H1 (cell line): ENCODE measurements at regions not wholly inside any gene's neighbourhood (a gene's known extent, or its start where the extent isn't known, plus 50 kb on each side); places are given as distances from the start of the nearest gene placed in this dataset.
A peak's percentile ranks its signal among the peaks of the same experiment; 100 is the strongest.

Experiments
- CTCF ChIA-PET: fragments of 300-600 bp; sonication (Branson Sonifier 250); formaldehyde crosslinking; loops from one replicate; lab custom pipeline; 2021; ENCODE audit not compliant: partially characterized antibody; lab: Charles Lee
- POLR2A ChIA-PET: fragments of 300-600 bp; sonication (Branson Sonifier 250); formaldehyde crosslinking; loops from one replicate; lab custom pipeline; 2021; ENCODE audit warnings: inconsistent platforms; ENCODE audit not compliant: partially characterized antibody; lab: Charles Lee
- DNase-seq, 2 experiments: peaks; one replicate each; pipeline versions ENCODE4 v3.0.0 to v3.0.0-alpha.2; 2010 to 2022; ENCODE audit warnings: low spot score in 2 of 2, low read depth in 1 of 2, mixed read lengths in 1 of 2
- FAIRE-seq: peaks from 2 replicates; lab custom pipeline; 2011; peaks lifted over from hg19 to GRCh38; lab: Jason Lieb, UNC
- H2AFZ ChIP-seq: 2 replicates; pipeline ENCODE4 v1.8.1; 2012; ENCODE audit warnings: low read length, inconsistent platforms
- H2AK5ac ChIP-seq: 2 replicates; pipeline ENCODE4 v1.6.1; 2013; ENCODE audit warnings: low read depth, low read length
- H2BK120ac ChIP-seq: replicated peaks from 2 replicates; pipeline ENCODE3; 2013; ENCODE audit warnings: low read depth, low read length, inconsistent platforms
- H2BK12ac ChIP-seq: 2 replicates; pipeline ENCODE4 v1.6.1; 2013; ENCODE audit warnings: low read depth, low read length
- H2BK15ac ChIP-seq: 2 replicates; pipeline ENCODE4 v1.6.1; 2013; ENCODE audit warnings: low read length
- H2BK20ac ChIP-seq: 2 replicates; pipeline ENCODE4 v1.6.1; 2013; ENCODE audit warnings: low read length
- H2BK5ac ChIP-seq: 2 replicates; pipeline ENCODE4 v1.6.1; 2013; ENCODE audit warnings: low read depth, low read length
- H3K14ac ChIP-seq: 2 replicates; pipeline ENCODE4 v1.6.1; 2013; ENCODE audit warnings: inconsistent platforms; ENCODE audit not compliant: insufficient read length
- H3K18ac ChIP-seq: 2 replicates; pipeline ENCODE4 v1.6.1; 2013; ENCODE audit warnings: low read length; ENCODE audit errors: extremely low read depth
- H3K23ac ChIP-seq: 2 replicates; pipeline ENCODE4 v1.6.1; 2013; ENCODE audit warnings: inconsistent platforms; ENCODE audit not compliant: insufficient read length
- H3K23me2 ChIP-seq: 2 replicates; pipeline ENCODE4 v1.6.1; 2013; ENCODE audit warnings: low read depth, low read length
- H3K27ac ChIP-seq: 2 replicates; pipeline ENCODE4 v1.6.1; 2011; ENCODE audit warnings: low read depth, low read length, inconsistent platforms
- H3K27me3 ChIP-seq, 4 experiments: replicated peaks in 1 of 4; 1 replicate in 1 of 4; 2 replicates in 3 of 4; pipeline versions ENCODE4 v1.6.1 to v1.8.1; 2011 to 2013; ENCODE audit warnings: low read length in 3 of 4, mild to moderate bottlenecking in 3 of 4, inconsistent platforms in 2 of 4, mixed read lengths in 2 of 4, moderate library complexity in 1 of 4; ENCODE audit not compliant: control insufficient read depth in 3 of 4, insufficient read depth in 3 of 4; ENCODE audit errors: extremely low read depth in 1 of 4
- H3K36me3 ChIP-seq, 4 experiments: 2 replicates each; pipeline versions ENCODE4 v1.6.1 to v1.8.1; 2011 to 2013; ENCODE audit warnings: mild to moderate bottlenecking in 4 of 4, low read length in 3 of 4, moderate library complexity in 2 of 4, control low read depth in 1 of 4, inconsistent platforms in 1 of 4; ENCODE audit not compliant: insufficient read depth in 4 of 4, control insufficient read depth in 2 of 4
- H3K4ac ChIP-seq: replicated peaks from 2 replicates; pipeline ENCODE3; 2013; ENCODE audit warnings: low read length, low read depth, mixed read lengths, inconsistent platforms; ENCODE audit not compliant: insufficient read length
- H3K4me1 ChIP-seq, 4 experiments: replicated peaks in 1 of 4; 1 replicate in 1 of 4; 2 replicates in 3 of 4; pipeline versions ENCODE4 v1.6.1 to v1.8.1; 2011 to 2013; ENCODE audit warnings: low read length in 3 of 4, inconsistent platforms in 2 of 4, mixed read lengths in 1 of 4; ENCODE audit not compliant: insufficient read depth in 4 of 4, control insufficient read depth in 3 of 4
- H3K4me2 ChIP-seq, 2 experiments: 2 replicates each; pipeline versions ENCODE4 v1.6.1 to v1.8.1; 2011 to 2013; ENCODE audit warnings: low read depth in 2 of 2, low read length in 2 of 2, control low read depth in 1 of 2, inconsistent platforms in 1 of 2, mild to moderate bottlenecking in 1 of 2; ENCODE audit not compliant: insufficient read depth in 1 of 2
- H3K4me3 ChIP-seq, 4 experiments: fragments of 200-600, 300-600 bp in 1 of 4; sonication (generic), shearing (Covaris generic), sonication (Bioruptor Twin) in 1 of 4; 2 replicates each; pipeline versions ENCODE4 v1.5.1 to v1.8.1; 2011 to 2016; ENCODE audit warnings: low read length in 4 of 4, low read depth in 3 of 4, control low read depth in 2 of 4, inconsistent platforms in 2 of 4, mild to moderate bottlenecking in 2 of 4, mixed read lengths in 1 of 4, moderate library complexity in 1 of 4; ENCODE audit not compliant: insufficient read depth in 2 of 4; ENCODE audit errors: extremely low read depth in 1 of 4
- H3K56ac ChIP-seq: replicated peaks from 2 replicates; pipeline ENCODE3; 2013; ENCODE audit warnings: low read depth, mild to moderate bottlenecking, mixed read lengths, low read length, inconsistent platforms; ENCODE audit not compliant: insufficient read length
- H3K79me1 ChIP-seq: 2 replicates; pipeline ENCODE4 v1.6.1; 2013; ENCODE audit warnings: low read depth, low read length, control low read depth
- H3K79me2 ChIP-seq, 2 experiments: 2 replicates each; pipeline versions ENCODE4 v1.6.1 to v1.8.1; 2012 to 2013; ENCODE audit warnings: low read length in 2 of 2, mild to moderate bottlenecking in 2 of 2, inconsistent platforms in 1 of 2; ENCODE audit not compliant: insufficient read depth in 2 of 2, control insufficient read depth in 1 of 2
- H3K9ac ChIP-seq, 4 experiments: replicated peaks in 1 of 4; 1 replicate in 1 of 4; 2 replicates in 3 of 4; pipeline versions ENCODE4 v1.6.1 to v1.8.1; 2011 to 2013; ENCODE audit warnings: low read depth in 3 of 4, low read length in 3 of 4, control low read depth in 2 of 4, mild to moderate bottlenecking in 2 of 4, moderate library complexity in 2 of 4, inconsistent platforms in 1 of 4; ENCODE audit errors: extremely low read depth in 1 of 4
- H3K9me3 ChIP-seq, 2 experiments: 2 replicates each; pipeline versions ENCODE4 v1.6.1 to v1.8.1; 2012 to 2013; ENCODE audit warnings: mild to moderate bottlenecking in 2 of 2, moderate library complexity in 2 of 2, control low read depth in 1 of 2, inconsistent platforms in 1 of 2, low read depth in 1 of 2, low read length in 1 of 2, mixed read lengths in 1 of 2; ENCODE audit not compliant: insufficient read depth in 2 of 2
- H4K20me1 ChIP-seq, 2 experiments: replicated peaks in 1 of 2; 2 replicates each; pipeline versions ENCODE3 to v1.8.1; 2011 to 2013; ENCODE audit warnings: inconsistent platforms in 2 of 2, low read length in 2 of 2, mild to moderate bottlenecking in 1 of 2; ENCODE audit not compliant: insufficient read depth in 2 of 2, control insufficient read depth in 1 of 2
- H4K5ac ChIP-seq: 2 replicates; pipeline ENCODE4 v1.6.1; 2013; ENCODE audit warnings: low read length, low read depth, mixed read lengths, inconsistent platforms; ENCODE audit not compliant: insufficient read length
- H4K8ac ChIP-seq: 2 replicates; pipeline ENCODE4 v1.8.0; 2013; ENCODE audit warnings: mild to moderate bottlenecking, moderate library complexity, low read length, inconsistent platforms; ENCODE audit not compliant: insufficient read depth; ENCODE audit errors: extremely low read depth
- H4K91ac ChIP-seq: replicated peaks from 2 replicates; pipeline ENCODE3; 2013; ENCODE audit warnings: low read length, mixed read lengths, inconsistent platforms; ENCODE audit not compliant: insufficient read length
- CBX8 ChIP-seq: fragments of 300-800, 300-1000 bp; sonication (generic); IDR thresholded peaks from 2 replicates; pipeline ENCODE4 v1.7.1; 2016; ENCODE audit warnings: low read depth, low read length, borderline replicate concordance
- EP300 ChIP-seq, 2 experiments: IDR thresholded peaks; 1 replicate in 1 of 2; 2 replicates in 1 of 2; pipeline ENCODE4 v1.6.1; 2011 to 2012; ENCODE audit warnings: low read depth in 2 of 2, low read length in 2 of 2, mild to moderate bottlenecking in 2 of 2, borderline replicate concordance in 1 of 2, inconsistent platforms in 1 of 2, moderate library complexity in 1 of 2
- GTF2F1 ChIP-seq: IDR thresholded peaks from 2 replicates; pipeline ENCODE4 v1.6.1; 2012; ENCODE audit warnings: low read depth, low read length, improper control_type of control experiment, borderline replicate concordance
- HDAC2 ChIP-seq, 2 experiments: fragments of 300-600 bp in 1 of 2; sonication (generic) in 1 of 2; IDR thresholded peaks; 2 replicates each; pipeline ENCODE4 v1.6.1; 2011 to 2012; ENCODE audit warnings: low read depth in 2 of 2, low read length in 2 of 2, mild to moderate bottlenecking in 2 of 2, moderate library complexity in 2 of 2, borderline replicate concordance in 1 of 2, inconsistent platforms in 1 of 2
- POU5F1 ChIP-seq: IDR thresholded peaks from 2 replicates; pipeline ENCODE4 v1.6.1; 2011; ENCODE audit warnings: low read depth, mild to moderate bottlenecking, low read length, moderate library complexity
- SP4 ChIP-seq: IDR thresholded peaks from 2 replicates; pipeline ENCODE4 v1.6.1; 2012; ENCODE audit warnings: low read length, inconsistent platforms
- WGBS, 2 experiments: shearing (Covaris generic) in 1 of 2; methylation state at CpG; one replicate each; pipeline versions ENCODE4 v1.1.6 to v1.1.7; 2013 to 2015; ENCODE audit warnings: low lambda C conversion rate in 2 of 2, mixed read lengths in 2 of 2, inconsistent platforms in 1 of 2, low coverage in 1 of 2, missing lambda C conversion rate in 1 of 2; ENCODE audit not compliant: insufficient replicate concordance in 2 of 2, insufficient coverage in 1 of 2, insufficient read length in 1 of 2; ENCODE audit errors: extremely low coverage in 1 of 2, missing lambda C conversion rate in 1 of 2; 5-methylcytosine and 5-hydroxymethylcytosine counted together
- TF ChIP-seq, protein P1 (sequence below): IDR thresholded peaks from 2 replicates; pipeline ENCODE4 v1.6.1; 2012; ENCODE audit warnings: inconsistent platforms

GRCh38 chr11:94672636-94673035, 95.5 kb upstream of the AMOTL1 start:
- Histone ChIP-seq H3K56ac (no peak overlapping the region), H2BK5ac (no peak overlapping the region), H3K4me1 (peaks cover 0 to 8% (median 0%) of the 10 kb centered on the region in 4 experiments; a peak in 1 of 7 replicates), H4K91ac (no peak overlapping the region), H3K79me2 (no peaks in the 10 kb centered on the region), H2AFZ (no peak overlapping the region), H3K18ac (no peak overlapping the region), H3K23me2 (no peaks in the 10 kb centered on the region), H3K9ac (no peak overlapping the region), H2BK120ac (no peak overlapping the region), H2BK20ac (no peak overlapping the region), H3K79me1 (no peaks in the 10 kb centered on the region), H2BK12ac (no peak overlapping the region; the same call in 1 of the 2 replicates), H3K4me3 (no peak overlapping the region), H3K4ac (no peak overlapping the region), H3K27ac (no peak overlapping the region), H3K23ac (no peak overlapping the region), H2AK5ac (no peak overlapping the region), H3K9me3 (no peaks in the 10 kb centered on the region), H3K4me2 (no peak overlapping the region), H2BK15ac (no peak overlapping the region), H4K20me1 (no peaks in the 10 kb centered on the region), H3K27me3 (no peaks in the 10 kb centered on the region), H4K8ac (no peak overlapping the region), H3K36me3 (no peaks in the 10 kb centered on the region), H3K14ac (no peak overlapping the region), H4K5ac (no peak overlapping the region)
- TF ChIP-seq GTF2F1 (no peak), CBX8 (no peak), HDAC2 (IDR thresholded peaks at IDR 0.05; ENCODE audit: borderline replicate concordance in 1 of 2, low read depth in 2 of 2, low read length in 2 of 2) (no peak), EP300 (IDR thresholded peaks at IDR 0.05; ENCODE audit: borderline replicate concordance in 1 of 2, low read depth in 2 of 2, low read length in 2 of 2) (no peak), SP4 (no peak), POU5F1 (no peak)
- TF ChIP-seq, protein P1, sequence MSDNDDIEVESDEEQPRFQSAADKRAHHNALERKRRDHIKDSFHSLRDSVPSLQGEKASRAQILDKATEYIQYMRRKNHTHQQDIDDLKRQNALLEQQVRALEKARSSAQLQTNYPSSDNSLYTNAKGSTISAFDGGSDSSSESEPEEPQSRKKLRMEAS: no peak
- ChIA-PET CTCF (interaction anchor here (1.1 to 7.0 kb wide), 3 partner anchors 49 to 88 kb away, joined by 3 to 33 read pairs (median 3); no protein-coding TSS in a partner anchor), POLR2A (interaction anchor here (3.0 to 17.2 kb wide), 2 partner anchors 9 to 17 kb away, joined by 11 to 167 read pairs; no protein-coding TSS in a partner anchor)
- peak in 1 of 2 experiments; percentile 40 for DNase-seq
- WGBS, 2 experiments: 91% methylated on average over 8 of the region's 8 CpGs; no CpG with 5 or more reads in 1 of the 2 experiments
- no peak for FAIRE-seq
